ENCODE measurements at regions not wholly inside any gene's neighbourhood (a gene's known extent, or its start where the extent isn't known, plus 50 kb on each side); places are given as distances from the start of the nearest gene placed in this dataset.

DNA sequence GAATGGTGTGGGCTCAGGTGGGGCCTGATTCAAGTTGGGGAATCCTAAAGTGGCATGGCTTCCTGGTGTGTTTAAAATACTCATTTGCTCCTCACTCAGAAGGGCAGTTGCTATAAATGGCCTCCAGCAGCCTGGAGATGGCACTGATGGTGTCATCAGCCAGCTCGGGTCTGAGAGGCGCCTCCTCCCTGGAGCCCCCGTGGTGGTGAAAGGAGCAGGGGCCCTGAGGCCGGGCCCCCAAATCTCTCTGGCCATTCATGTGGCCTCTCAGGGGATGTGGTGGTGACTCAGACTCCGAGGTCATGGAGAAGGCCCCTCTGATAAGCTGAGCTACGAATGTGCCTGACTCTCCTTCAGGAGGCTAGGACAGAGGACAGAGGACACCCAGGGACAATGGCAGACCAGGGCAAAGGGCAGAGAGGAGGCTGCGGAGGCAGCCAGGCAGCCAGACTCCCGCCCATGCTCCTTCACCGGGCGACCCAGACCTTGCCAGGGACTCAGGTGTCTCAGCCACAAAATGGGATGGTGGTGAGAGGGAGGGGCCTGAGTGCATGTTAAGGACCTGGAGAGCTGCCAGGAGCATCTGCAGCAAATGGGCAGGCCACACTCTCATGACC lies 129.2 kb downstream of the CTTN start:
- H3K4me3 ChIP-seq (ENCODE audit: low read depth, low read length) = no peak overlapping the region
- CTCF ChIA-PET = no interaction called here
- POLR2A ChIA-PET = no interaction called here
- TF ChIP-seq, protein P1, sequence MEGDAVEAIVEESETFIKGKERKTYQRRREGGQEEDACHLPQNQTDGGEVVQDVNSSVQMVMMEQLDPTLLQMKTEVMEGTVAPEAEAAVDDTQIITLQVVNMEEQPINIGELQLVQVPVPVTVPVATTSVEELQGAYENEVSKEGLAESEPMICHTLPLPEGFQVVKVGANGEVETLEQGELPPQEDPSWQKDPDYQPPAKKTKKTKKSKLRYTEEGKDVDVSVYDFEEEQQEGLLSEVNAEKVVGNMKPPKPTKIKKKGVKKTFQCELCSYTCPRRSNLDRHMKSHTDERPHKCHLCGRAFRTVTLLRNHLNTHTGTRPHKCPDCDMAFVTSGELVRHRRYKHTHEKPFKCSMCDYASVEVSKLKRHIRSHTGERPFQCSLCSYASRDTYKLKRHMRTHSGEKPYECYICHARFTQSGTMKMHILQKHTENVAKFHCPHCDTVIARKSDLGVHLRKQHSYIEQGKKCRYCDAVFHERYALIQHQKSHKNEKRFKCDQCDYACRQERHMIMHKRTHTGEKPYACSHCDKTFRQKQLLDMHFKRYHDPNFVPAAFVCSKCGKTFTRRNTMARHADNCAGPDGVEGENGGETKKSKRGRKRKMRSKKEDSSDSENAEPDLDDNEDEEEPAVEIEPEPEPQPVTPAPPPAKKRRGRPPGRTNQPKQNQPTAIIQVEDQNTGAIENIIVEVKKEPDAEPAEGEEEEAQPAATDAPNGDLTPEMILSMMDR (IDR thresholded peaks at IDR 0.05; ENCODE audit: insufficient read depth, low read length, missing control alignments) = no peak
- DNase-seq (ENCODE audit: low read depth, low spot score) = no peak

DNA sequence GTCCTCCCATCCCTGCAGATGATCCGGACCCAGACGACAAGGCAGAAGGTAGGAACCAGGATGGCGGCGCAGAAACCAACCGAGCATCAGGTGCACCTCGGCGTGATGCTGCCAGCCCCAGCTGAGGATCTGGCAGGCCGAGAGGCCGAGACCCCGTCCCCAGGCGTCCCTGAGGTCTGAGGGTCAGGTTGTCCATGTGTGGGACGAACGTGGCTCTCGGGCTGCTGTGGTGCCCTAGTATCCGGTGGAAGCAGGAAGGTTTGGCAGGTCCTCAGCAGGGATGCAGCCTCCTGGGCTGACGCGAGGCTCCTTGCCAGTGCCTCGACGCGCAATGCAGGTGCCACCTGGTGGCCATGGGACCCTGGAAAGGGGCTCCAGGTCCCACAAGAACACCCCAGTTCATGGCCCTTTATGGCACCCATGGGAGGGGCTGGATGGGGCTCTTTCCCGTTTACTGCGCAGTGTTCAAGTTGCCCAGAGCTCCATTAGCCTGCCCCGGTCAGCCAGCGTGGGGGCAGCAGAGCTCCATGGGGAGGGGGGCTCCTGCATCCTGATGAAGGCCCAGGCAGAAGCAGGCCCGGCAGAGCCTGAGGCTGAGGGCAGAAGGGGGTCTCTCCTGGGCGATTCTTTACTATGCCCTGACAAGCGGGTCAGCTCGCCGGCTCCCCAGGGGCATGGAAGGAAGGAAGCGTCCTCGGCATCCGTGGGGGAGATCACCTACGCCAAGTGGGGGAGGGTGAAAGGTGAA lies 129.9 kb downstream of the CTTN start:
- CTCF ChIA-PET = no interaction called here
- H3K4me3 ChIP-seq (ENCODE audit: low read depth, low read length) = no peak overlapping the region
- TF ChIP-seq, protein P1 (IDR thresholded peaks at IDR 0.05; ENCODE audit: insufficient read depth, low read length, missing control alignments) = no peak
- no peak for DNase-seq (ENCODE audit: low read depth, low spot score)
- POLR2A ChIA-PET = no interaction called here

DNA sequence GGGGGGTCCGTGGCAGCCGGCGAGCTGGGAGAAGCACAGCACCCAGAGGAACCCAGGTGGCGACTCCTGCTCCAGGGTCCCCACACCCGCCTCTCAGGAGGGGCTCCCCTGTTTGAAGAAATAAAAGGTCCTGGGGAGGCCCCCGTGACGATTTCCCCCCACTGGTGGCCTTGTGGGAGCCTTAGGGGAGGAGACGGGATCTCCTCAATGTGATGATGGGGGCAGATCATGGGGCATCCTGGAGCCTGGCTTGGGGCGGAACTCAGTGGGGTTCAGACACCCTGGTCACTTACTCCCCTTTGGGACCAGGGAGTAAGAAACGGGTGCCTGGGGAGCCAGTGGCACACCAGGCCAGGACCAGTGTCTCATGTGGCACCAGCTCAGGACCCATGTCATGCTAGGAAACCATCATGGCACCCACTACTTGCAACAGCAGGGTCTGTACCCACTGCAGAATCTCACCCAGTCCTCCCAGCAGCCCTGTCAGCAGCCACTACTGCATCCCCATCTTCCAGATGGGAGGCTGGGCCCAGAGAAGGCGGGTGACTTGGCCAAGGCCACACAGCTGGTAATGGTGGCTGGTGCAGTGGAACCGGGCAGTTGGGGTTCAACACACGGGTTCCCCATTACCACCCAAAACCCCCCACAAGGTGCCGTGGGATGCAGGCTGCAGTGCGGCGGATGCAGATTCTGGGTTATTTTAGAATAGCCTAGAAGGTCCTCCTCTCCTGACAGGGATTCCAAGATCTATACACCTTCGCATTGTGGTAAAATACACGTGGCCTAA lies 130.7 kb downstream of the CTTN start:
- ChIA-PET POLR2A (no interaction called here), CTCF (no interaction called here)
- no peak for DNase-seq (ENCODE audit: low read depth, low spot score)
- TF ChIP-seq, protein P1 (IDR thresholded peaks at IDR 0.05; ENCODE audit: insufficient read depth, low read length, missing control alignments) = no peak
- H3K4me3 ChIP-seq (ENCODE audit: low read depth, low read length) = no peak overlapping the region

DNA sequence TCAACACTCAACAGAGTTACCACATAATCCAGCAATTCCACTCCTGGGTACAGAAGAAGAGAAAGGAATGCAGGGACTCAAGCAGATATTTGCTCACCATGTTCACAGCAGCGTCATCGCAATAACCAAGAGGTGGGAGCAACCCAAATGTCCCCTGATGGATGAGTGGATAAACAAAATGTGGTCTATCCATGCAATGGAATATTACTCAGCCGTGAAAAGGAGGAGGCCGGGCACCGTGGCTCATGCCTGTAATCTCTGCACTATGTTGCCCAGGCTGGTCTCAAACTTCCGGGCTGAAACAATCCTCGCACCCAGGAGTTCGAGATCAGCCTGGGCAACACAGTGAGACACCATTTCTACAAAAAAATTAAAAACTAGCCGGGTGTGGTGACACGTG lies 131.7 kb downstream of the CTTN start:
- H3K4me3 ChIP-seq (ENCODE audit: low read depth, low read length) = no peak overlapping the region
- ChIA-PET POLR2A (no interaction called here), CTCF (no interaction called here)
- TF ChIP-seq, protein P1 (IDR thresholded peaks at IDR 0.05; ENCODE audit: insufficient read depth, low read length, missing control alignments) = no peak
- DNase-seq (ENCODE audit: low read depth, low spot score) = no peak

DNA sequence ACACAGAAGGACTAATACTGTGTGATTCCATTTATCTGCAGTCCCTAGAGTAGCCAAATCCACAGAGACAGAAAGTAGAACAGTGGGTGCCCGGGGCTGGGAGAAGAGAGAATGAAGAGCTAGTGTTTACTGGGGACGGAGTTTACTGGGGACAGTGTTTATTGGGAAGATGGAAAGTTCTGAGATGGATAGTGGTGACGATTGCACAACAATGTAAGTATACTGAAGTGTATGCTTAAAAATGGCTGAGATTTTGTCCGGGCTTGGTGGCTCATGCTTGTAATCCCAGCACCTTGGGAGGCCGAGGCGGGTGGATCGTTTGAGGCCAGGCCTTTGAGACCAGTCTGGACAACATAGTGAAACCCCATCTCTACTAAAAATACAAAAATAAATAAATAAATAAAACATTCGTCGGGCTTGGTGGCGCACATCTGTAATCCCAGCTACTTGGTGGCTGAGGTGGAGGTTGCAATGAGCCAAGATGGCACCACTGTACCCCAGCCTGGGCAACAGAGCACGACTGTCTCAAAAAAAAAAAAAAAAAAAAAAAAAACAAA lies 132.4 kb downstream of the CTTN start:
- CTCF ChIA-PET = no interaction called here
- POLR2A ChIA-PET = no interaction called here
- H3K4me3 ChIP-seq (ENCODE audit: low read depth, low read length) = no peak overlapping the region
- TF ChIP-seq, protein P1 (IDR thresholded peaks at IDR 0.05; ENCODE audit: insufficient read depth, low read length, missing control alignments) = no peak
- DNase-seq (ENCODE audit: low read depth, low spot score) = no peak

All from AG04449 (cell line).